Suprapubic skin (tissue), 4 donors: ENCODE measurements at regions not wholly inside any gene's neighbourhood (a gene's known extent, or its start where the extent isn't known, plus 50 kb on each side); places are given as distances from the start of the nearest gene placed in this dataset.

Experiments
- DNase-seq, 2 donors: peaks; one replicate each; pipeline ENCODE4 v3.0.0-alpha.2; 2019; ENCODE audit warnings: low spot score in 2 of 2
- H3K27ac ChIP-seq: fragments of 200-600 bp; sonication (generic); one replicate; pipeline ENCODE4 v1.5.1; 2019
- H3K27me3 ChIP-seq: fragments of 200-600 bp; sonication (generic); one replicate; pipeline ENCODE4 v1.5.1; 2019
- H3K36me3 ChIP-seq: fragments of 200-600 bp; sonication (generic); one replicate; pipeline ENCODE4 v1.5.1; 2019
- H3K4me1 ChIP-seq: fragments of 200-600 bp; sonication (generic); one replicate; pipeline ENCODE4 v1.5.1; 2019
- H3K4me3 ChIP-seq: fragments of 200-600 bp; sonication (generic); one replicate; pipeline ENCODE4 v1.5.1; 2019; ENCODE audit warnings: mild to moderate bottlenecking
- H3K9me3 ChIP-seq: fragments of 200-600 bp; sonication (generic); one replicate; pipeline ENCODE4 v1.5.1; 2019
- EP300 ChIP-seq: sonication (generic); formaldehyde crosslinking; IDR thresholded peaks from one replicate; pipeline ENCODE4 v1.6.1; 2017; ENCODE audit warnings: antibody characterized with exemption
- POLR2A ChIP-seq, 2 donors: fragments of 450-650 bp; IDR thresholded peaks; one replicate each; pipeline ENCODE4 v1.6.1; 2017; ENCODE audit warnings: antibody characterized with exemption in 2 of 2, mild to moderate bottlenecking in 2 of 2, moderate library complexity in 2 of 2
- POLR2AphosphoS5 ChIP-seq, 3 donors: sonication (generic); formaldehyde crosslinking; IDR thresholded peaks; one replicate each; pipeline ENCODE4 v1.6.1; 2017; ENCODE audit warnings: antibody characterized with exemption in 3 of 3
- WGBS: methylation state at CpG from one replicate; pipeline ENCODE4 v1.1.5; 2018; 5-methylcytosine and 5-hydroxymethylcytosine counted together
- TF ChIP-seq, protein P1 (sequence below), 2 donors: fragments of 200-600 bp in 1 of 2; fragments of 450-650 bp in 1 of 2; sonication (generic) in 1 of 2; IDR thresholded peaks; one replicate each; pipeline ENCODE4 v1.5.1; 2016 to 2019; ENCODE audit warnings: antibody characterized with exemption in 2 of 2, mild to moderate bottlenecking in 1 of 2, moderate library complexity in 1 of 2

DNA sequence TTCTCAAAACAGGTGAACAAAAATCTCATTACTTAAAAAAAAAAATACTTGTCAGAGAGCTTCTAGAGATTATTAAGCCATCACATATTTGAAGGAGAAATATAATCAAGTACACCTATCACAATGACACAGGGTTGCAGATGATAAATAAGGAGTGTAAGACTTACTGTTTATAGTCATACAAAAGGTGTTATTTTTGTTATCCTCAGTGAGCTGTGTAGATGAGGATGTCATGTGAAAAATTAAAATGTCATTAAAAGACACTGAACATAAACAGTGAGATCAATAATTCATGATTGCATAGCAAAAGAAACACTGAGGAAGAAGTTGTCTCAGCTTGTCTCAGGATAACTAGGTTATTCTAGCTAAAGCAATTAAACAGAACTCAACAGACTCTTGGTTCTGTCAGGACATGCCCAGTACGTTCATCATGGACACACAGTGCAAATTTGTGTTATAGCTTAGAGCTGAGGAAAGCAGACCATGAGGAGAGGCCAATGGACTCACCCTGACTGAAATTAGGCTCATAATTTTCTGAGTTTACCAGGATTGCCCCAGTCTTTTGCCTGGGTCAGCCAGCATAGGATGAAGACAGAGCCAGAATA, 1162.6 kb upstream of the C9orf72 start:
- DNase-seq: no peak
- 53% methylated on average over 1 of the region's 1 CpG for WGBS
- no peak overlapping the region for H3K27ac ChIP-seq

DNA sequence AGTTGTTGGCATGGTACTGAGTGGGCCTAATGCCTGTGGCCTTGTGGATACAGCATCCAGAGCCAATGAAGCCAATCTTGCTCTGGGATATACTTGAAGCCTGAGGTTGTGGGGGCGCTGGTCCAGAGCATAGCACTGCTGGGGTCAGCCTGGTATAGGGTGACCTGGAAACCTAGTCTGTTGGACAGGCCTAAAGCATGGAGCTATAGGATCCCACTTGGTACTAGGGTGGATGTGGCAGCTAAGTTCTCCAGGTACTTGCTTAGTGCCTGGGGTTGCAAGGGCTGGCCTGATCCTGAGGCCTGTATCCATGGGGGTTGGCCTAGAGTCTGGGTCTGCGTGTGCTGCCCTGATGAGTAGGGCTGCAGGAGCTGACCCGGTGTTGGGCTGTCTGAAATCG, 1168.2 kb upstream of the C9orf72 start:
- Histone ChIP-seq H3K4me1 (no peaks in the 10 kb centered on the region), H3K27me3 (no peaks in the 10 kb centered on the region), H3K27ac (no peak overlapping the region), H3K36me3 (no peaks in the 10 kb centered on the region), H3K9me3 (peaks cover 5% of the 10 kb centered on the region), H3K4me3 (no peak overlapping the region)
- DNase-seq: no peak
- TF ChIP-seq POLR2AphosphoS5 (IDR thresholded peaks at IDR 0.05) (no peak), POLR2A (IDR thresholded peaks at IDR 0.05) (no peak), EP300 (no peak)
- TF ChIP-seq, protein P1, sequence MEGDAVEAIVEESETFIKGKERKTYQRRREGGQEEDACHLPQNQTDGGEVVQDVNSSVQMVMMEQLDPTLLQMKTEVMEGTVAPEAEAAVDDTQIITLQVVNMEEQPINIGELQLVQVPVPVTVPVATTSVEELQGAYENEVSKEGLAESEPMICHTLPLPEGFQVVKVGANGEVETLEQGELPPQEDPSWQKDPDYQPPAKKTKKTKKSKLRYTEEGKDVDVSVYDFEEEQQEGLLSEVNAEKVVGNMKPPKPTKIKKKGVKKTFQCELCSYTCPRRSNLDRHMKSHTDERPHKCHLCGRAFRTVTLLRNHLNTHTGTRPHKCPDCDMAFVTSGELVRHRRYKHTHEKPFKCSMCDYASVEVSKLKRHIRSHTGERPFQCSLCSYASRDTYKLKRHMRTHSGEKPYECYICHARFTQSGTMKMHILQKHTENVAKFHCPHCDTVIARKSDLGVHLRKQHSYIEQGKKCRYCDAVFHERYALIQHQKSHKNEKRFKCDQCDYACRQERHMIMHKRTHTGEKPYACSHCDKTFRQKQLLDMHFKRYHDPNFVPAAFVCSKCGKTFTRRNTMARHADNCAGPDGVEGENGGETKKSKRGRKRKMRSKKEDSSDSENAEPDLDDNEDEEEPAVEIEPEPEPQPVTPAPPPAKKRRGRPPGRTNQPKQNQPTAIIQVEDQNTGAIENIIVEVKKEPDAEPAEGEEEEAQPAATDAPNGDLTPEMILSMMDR (IDR thresholded peaks at IDR 0.05): no peak
- WGBS: 100% methylated on average over 2 of the region's 4 CpGs

More for the DNA sequence above, 1162.6 kb upstream of the C9orf72 start:
- Histone ChIP-seq H3K4me3 (no peak overlapping the region), H3K36me3 (no peaks in the 10 kb centered on the region), H3K27me3 (no peaks in the 10 kb centered on the region), H3K4me1 (no peaks in the 10 kb centered on the region), H3K9me3 (no peaks in the 10 kb centered on the region)
- TF ChIP-seq EP300 (no peak), POLR2AphosphoS5 (IDR thresholded peaks at IDR 0.05) (no peak), POLR2A (IDR thresholded peaks at IDR 0.05) (no peak)
- TF ChIP-seq, protein P1 (IDR thresholded peaks at IDR 0.05): no peak

DNA sequence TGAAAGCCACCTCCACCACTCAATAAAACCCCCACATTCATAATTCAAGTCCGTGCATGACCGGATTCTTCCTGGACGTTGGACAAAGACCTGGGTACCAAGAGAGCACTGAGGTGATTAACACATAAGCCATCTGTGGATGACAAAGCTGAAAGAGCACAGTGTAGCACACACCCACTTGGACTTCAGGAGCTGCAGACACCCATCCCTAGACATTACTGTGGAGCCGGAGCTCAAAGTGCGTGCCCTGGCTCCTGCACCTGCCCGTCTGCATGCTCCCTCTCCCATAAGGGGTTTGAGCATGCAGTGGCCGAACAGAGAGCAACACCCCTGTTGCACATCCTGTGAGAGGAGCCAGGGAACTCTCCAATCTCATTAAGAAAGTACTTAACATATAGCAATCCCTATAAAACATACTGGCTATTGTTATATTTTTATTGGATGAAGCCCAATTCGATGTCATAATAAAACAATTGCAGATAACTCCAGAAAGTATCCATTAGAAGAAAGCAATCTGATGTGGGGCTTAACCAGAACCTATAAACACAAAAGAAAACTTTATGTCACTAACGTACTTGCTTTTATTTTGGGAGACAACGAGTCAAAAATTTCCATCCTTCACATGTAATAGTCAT, 1174.2 kb upstream of the C9orf72 start:
- WGBS: 77% methylated on average over 7 of the region's 10 CpGs
- no peak for TF ChIP-seq POLR2AphosphoS5 (IDR thresholded peaks at IDR 0.05)
- no peak for TF ChIP-seq POLR2A (IDR thresholded peaks at IDR 0.05)
- no peak for TF ChIP-seq EP300
- TF ChIP-seq, protein P1 (IDR thresholded peaks at IDR 0.05): no peak

DNA sequence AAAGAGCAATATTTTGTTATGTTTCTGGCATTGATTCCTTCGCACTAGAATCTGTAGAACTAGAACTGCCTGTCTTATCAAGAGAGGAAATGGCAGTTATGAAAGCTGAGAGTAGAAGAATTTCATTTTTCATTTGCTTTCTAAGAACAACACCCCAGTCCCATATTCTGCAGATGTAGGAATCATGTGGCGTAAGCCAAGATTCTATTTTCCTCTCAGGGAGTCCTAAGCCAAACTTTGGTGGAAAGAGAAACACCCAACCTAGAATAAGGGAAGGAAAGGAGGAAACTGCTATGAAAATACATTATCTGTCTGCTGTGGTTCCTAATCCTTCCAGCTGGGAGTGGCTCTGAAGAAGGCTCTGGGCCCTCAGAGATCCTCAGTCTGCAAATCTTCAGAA, 1176.9 kb upstream of the C9orf72 start:
- DNase-seq: no peak
- 83% methylated on average over 2 of the region's 2 CpGs for WGBS
- TF ChIP-seq POLR2AphosphoS5 (IDR thresholded peaks at IDR 0.05): no peak
- no peak for TF ChIP-seq POLR2A (IDR thresholded peaks at IDR 0.05)
- TF ChIP-seq, protein P1 (IDR thresholded peaks at IDR 0.05): no peak
- no peak for TF ChIP-seq EP300
- Histone ChIP-seq H3K4me3 (no peak overlapping the region), H3K27me3 (no peaks in the 10 kb centered on the region), H3K27ac (no peak overlapping the region), H3K9me3 (no peaks in the 10 kb centered on the region), H3K36me3 (no peaks in the 10 kb centered on the region), H3K4me1 (no peaks in the 10 kb centered on the region)

More for the DNA sequence above, 1174.2 kb upstream of the C9orf72 start:
- Histone ChIP-seq H3K4me3 (no peak overlapping the region), H3K27me3 (no peaks in the 10 kb centered on the region), H3K27ac (no peak overlapping the region), H3K9me3 (peaks cover 5% of the 10 kb centered on the region), H3K4me1 (no peaks in the 10 kb centered on the region), H3K36me3 (no peaks in the 10 kb centered on the region)
- DNase-seq: no peak

DNA sequence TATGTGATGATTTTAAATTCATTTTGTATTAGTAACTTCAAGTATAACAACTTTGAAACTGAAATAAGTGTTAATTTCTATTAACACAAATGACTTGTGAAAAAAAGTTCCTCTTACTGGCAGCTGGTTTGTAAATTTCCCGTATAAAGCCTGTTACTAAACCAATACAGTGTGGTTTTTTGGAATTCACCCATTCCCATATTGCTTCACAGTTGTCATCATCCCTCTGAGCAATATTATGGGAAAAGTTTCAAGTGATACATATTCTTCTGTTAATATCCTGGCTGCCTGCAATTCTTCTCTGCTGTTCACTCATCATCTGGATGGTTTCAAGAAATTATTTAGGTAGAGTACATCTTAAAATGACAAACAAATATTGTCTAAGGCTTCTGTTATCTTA, 1185.1 kb upstream of the C9orf72 start:
- Histone ChIP-seq H3K27ac (no peak overlapping the region), H3K4me1 (no peaks in the 10 kb centered on the region), H3K36me3 (no peaks in the 10 kb centered on the region), H3K27me3 (no peaks in the 10 kb centered on the region), H3K4me3 (no peak overlapping the region), H3K9me3 (no peaks in the 10 kb centered on the region)
- WGBS: 53% methylated on average over 1 of the region's 1 CpG
- TF ChIP-seq EP300: no peak
- TF ChIP-seq, protein P1 (IDR thresholded peaks at IDR 0.05): no peak
- no peak for TF ChIP-seq POLR2A (IDR thresholded peaks at IDR 0.05)
- no peak for TF ChIP-seq POLR2AphosphoS5 (IDR thresholded peaks at IDR 0.05)
- DNase-seq: no peak
